SU-DHL-6 (cell line): ENCODE measurements at regions not wholly inside any gene's neighbourhood (a gene's known extent, or its start where the extent isn't known, plus 50 kb on each side); places are given as distances from the start of the nearest gene placed in this dataset.

Experiments used
- EZH2phosphoT487 ChIP-seq: fragments of 200-600 bp; sonication (generic), shearing (Covaris generic); conservative IDR thresholded peaks from 2 replicates; pipeline ENCODE4 v1.6.1; 2018; ENCODE audit warnings: mild to moderate bottlenecking, antibody characterized with exemption, low read length, moderate library complexity, mixed read lengths
- TF ChIP-seq, protein P1 (sequence below): fragments of 200-600 bp; sonication (generic); IDR thresholded peaks from one replicate; pipeline ENCODE4 v1.5.1; 2017; ENCODE audit warnings: antibody characterized with exemption, mild to moderate bottlenecking, low read length, moderate library complexity; ENCODE audit not compliant: insufficient read depth, poor library complexity, severe bottlenecking

DNA sequence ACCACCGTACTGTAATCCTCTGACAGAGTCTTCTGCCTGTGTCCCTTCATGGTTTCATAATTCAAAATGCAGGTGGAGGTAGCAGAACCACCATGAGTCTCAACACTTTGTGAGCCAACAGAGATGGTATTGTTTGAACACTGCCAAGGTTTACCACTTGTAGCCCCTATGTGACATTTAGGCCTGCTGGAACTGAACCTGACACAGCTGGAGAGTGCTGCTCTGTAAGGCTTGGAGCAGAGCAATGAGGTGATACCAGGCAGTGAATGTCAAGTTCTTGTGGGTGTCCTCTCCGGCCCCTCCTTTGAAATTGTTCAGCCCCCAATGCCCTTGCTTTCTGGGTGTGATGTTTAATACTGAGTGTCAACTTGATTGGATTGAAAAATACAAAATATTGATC is 1042.9 kb downstream of the ARAP2 start:
- TF ChIP-seq, protein P1, sequence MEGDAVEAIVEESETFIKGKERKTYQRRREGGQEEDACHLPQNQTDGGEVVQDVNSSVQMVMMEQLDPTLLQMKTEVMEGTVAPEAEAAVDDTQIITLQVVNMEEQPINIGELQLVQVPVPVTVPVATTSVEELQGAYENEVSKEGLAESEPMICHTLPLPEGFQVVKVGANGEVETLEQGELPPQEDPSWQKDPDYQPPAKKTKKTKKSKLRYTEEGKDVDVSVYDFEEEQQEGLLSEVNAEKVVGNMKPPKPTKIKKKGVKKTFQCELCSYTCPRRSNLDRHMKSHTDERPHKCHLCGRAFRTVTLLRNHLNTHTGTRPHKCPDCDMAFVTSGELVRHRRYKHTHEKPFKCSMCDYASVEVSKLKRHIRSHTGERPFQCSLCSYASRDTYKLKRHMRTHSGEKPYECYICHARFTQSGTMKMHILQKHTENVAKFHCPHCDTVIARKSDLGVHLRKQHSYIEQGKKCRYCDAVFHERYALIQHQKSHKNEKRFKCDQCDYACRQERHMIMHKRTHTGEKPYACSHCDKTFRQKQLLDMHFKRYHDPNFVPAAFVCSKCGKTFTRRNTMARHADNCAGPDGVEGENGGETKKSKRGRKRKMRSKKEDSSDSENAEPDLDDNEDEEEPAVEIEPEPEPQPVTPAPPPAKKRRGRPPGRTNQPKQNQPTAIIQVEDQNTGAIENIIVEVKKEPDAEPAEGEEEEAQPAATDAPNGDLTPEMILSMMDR, result no peak
- TF ChIP-seq EZH2phosphoT487, result no peak
